Sigmoid colon (tissue), 6 donors: ENCODE measurements at regions not wholly inside any gene's neighbourhood (a gene's known extent, or its start where the extent isn't known, plus 50 kb on each side); places are given as distances from the start of the nearest gene placed in this dataset.

Experiments used
- DNase-seq: peaks from one replicate; pipeline ENCODE4 v3.0.0-alpha.2; 2019
- H3K27ac ChIP-seq, 4 donors: fragments of 200-600 bp; sonication (generic); one replicate each; pipeline ENCODE4 v1.5.1; 2016 to 2019; ENCODE audit warnings: mild to moderate bottlenecking in 1 of 4
- H3K27me3 ChIP-seq, 3 donors: fragments of 200-600 bp; sonication (generic); one replicate each; pipeline ENCODE4 v1.5.1; 2019; ENCODE audit warnings: mild to moderate bottlenecking in 1 of 3
- H3K36me3 ChIP-seq, 4 donors: fragments of 200-600 bp; sonication (generic); one replicate each; pipeline ENCODE4 v1.5.1; 2016 to 2019
- H3K4me1 ChIP-seq, 4 donors: fragments of 200-600 bp; sonication (generic); one replicate each; pipeline ENCODE4 v1.5.1; 2017 to 2019
- H3K4me3 ChIP-seq, 4 donors: fragments of 200-600 bp; sonication (generic); one replicate each; pipeline ENCODE4 v1.5.1; 2017 to 2019; ENCODE audit warnings: mild to moderate bottlenecking in 2 of 4, moderate library complexity in 1 of 4
- H3K9me3 ChIP-seq, 4 donors: fragments of 200-600 bp in 3 of 4; sonication (generic) in 3 of 4; one replicate each; pipeline versions ENCODE4 v1.5.1 to v1.6.1; 2013 to 2019
- EP300 ChIP-seq, 4 donors: sonication (generic); formaldehyde crosslinking; IDR thresholded peaks; one replicate each; pipeline ENCODE4 v1.6.1; 2017; ENCODE audit warnings: antibody characterized with exemption in 4 of 4
- POLR2A ChIP-seq, 2 donors: fragments of 450-650 bp; IDR thresholded peaks; one replicate each; pipeline ENCODE4 v1.6.1; 2016; ENCODE audit warnings: antibody characterized with exemption in 2 of 2, mild to moderate bottlenecking in 2 of 2, moderate library complexity in 2 of 2
- POLR2AphosphoS5 ChIP-seq, 4 donors: sonication (generic); formaldehyde crosslinking; IDR thresholded peaks; one replicate each; pipeline ENCODE4 v1.6.1; 2017; ENCODE audit warnings: antibody characterized with exemption in 4 of 4
- whole genome bisulfite sequencing, 2 donors: extraction: QIAGEN DNeasy Blood & Tissue Kit; methylation state at CpG; one replicate each; pipeline ENCODE4 v1.1.7; 2013; 5-methylcytosine and 5-hydroxymethylcytosine counted together
- intact Hi-C: fragments of 100-400 bp; cut with DNase I; formaldehyde crosslinking; loops from one replicate; pipeline ENCODE4 v1.15.1; 2023
- TF ChIP-seq, protein P1 (sequence below), 4 experiments: fragments of 450-650 bp in 3 of 4; fragments of 200-600 bp in 1 of 4; IDR thresholded peaks; one replicate each; pipeline ENCODE4 v1.5.1; 2016 to 2019; ENCODE audit warnings: antibody characterized with exemption in 4 of 4, mild to moderate bottlenecking in 3 of 4, moderate library complexity in 2 of 4
- donor health status: healthy with polysubstance abuse.
- donor health status: healthy.

DNA sequence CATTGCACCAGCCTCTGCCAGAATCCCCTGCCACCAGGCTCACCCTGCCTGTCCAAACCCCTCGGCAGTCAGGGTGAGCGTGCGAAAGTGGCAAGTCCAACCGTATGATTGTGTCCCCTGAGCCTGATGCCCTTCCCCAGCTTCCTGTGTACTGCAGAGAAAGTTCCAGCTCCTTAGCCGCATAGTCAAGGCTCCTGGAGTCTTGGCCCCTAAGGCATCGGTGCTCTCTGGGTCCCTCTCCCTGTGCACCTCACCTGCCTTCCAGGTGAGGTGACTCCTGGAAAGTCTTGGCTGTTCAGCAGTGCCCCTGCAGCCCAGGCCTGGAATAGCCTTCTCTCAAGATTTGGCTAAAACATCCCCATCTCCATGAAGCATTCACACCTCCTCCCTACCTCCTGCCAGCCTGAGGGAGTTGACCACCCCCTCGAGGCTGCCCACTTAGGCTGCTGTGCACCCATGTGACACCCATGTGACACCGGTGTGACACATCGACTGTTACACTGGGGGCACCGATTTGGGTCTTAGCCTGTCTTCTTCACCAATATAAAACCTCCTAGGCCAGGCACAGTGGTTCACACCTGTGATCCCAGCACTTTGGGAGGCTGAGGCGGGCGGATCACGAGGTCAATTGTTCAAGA is 56.1 kb upstream of the ELN start:
- peaks cover 0 to 15% (median 7%) of the 10 kb centered on the region in 4 donors for H3K4me1 ChIP-seq
- intact Hi-C loops: no loop called here
- no peak overlapping the region for H3K4me3 ChIP-seq
- H3K36me3 ChIP-seq: no peaks in the 10 kb centered on the region
- no peak for DNase-seq
- no peaks in the 10 kb centered on the region for H3K9me3 ChIP-seq
- WGBS, 2 donors: 79 to 82% methylated on average over 13 of the region's 13 CpGs
- H3K27me3 ChIP-seq: no peaks in the 10 kb centered on the region
- no peak for TF ChIP-seq EP300 (IDR thresholded peaks at IDR 0.05)
- no peak for TF ChIP-seq POLR2A (IDR thresholded peaks at IDR 0.05)
- TF ChIP-seq POLR2AphosphoS5 (IDR thresholded peaks at IDR 0.05): no peak
- TF ChIP-seq, protein P1, sequence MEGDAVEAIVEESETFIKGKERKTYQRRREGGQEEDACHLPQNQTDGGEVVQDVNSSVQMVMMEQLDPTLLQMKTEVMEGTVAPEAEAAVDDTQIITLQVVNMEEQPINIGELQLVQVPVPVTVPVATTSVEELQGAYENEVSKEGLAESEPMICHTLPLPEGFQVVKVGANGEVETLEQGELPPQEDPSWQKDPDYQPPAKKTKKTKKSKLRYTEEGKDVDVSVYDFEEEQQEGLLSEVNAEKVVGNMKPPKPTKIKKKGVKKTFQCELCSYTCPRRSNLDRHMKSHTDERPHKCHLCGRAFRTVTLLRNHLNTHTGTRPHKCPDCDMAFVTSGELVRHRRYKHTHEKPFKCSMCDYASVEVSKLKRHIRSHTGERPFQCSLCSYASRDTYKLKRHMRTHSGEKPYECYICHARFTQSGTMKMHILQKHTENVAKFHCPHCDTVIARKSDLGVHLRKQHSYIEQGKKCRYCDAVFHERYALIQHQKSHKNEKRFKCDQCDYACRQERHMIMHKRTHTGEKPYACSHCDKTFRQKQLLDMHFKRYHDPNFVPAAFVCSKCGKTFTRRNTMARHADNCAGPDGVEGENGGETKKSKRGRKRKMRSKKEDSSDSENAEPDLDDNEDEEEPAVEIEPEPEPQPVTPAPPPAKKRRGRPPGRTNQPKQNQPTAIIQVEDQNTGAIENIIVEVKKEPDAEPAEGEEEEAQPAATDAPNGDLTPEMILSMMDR (IDR thresholded peaks at IDR 0.05): no peak
- H3K27ac ChIP-seq: no peak overlapping the region

DNA sequence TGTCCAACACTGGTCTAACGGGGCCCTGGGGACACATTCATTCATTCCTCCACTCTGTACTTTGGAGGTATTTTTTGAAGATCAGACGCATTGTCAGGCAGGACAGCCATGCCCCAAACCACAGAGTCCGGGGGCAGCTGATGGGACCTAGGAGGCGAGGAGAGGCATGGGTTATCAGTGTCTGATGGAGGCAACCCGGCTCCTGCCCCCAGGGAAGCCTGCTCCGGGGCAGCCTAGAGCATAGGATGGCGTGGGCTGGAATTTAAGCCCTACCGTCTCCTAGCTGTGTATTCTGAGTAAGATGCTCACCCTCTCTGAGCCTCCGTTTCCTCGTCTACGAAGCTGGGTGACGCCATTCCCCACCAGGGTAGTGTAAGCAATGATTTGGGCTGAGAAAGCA is 55.4 kb upstream of the ELN start:
- DNase-seq: no peak
- no peak for TF ChIP-seq POLR2AphosphoS5 (IDR thresholded peaks at IDR 0.05)
- TF ChIP-seq, protein P1 (IDR thresholded peaks at IDR 0.05): no peak
- no peak for TF ChIP-seq EP300 (IDR thresholded peaks at IDR 0.05)
- no peak for TF ChIP-seq POLR2A (IDR thresholded peaks at IDR 0.05)
- intact Hi-C loops: no loop called here
- H3K4me3 ChIP-seq: no peak overlapping the region
- no peaks in the 10 kb centered on the region for H3K9me3 ChIP-seq
- H3K27ac ChIP-seq: no peak overlapping the region
- H3K27me3 ChIP-seq: no peaks in the 10 kb centered on the region
- peaks cover 0 to 23% (median 15%) of the 10 kb centered on the region in 4 donors for H3K4me1 ChIP-seq
- H3K36me3 ChIP-seq: no peaks in the 10 kb centered on the region
- 87 to 88% methylated on average over 12 of the region's 12 CpGs for whole genome bisulfite sequencing, 2 donors

DNA sequence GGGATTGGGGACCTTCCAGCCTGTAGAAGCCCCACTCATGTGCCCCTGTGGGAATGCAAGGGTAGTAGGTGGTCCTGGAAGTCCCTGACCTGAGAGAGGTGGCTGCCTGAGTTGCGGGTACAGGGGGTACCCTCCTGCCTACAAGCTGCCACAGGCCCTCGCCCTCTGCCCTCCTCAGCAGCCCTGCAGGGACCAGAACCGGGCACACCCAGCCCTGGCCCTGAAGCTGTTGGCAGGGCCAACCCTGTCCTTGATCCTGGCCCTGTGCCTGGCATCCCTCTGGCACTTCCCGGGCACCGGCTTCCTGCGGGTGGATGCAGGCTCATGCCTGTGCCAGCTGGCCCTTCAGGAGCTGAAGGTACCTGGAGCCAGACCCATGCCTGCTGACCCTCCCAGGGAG is 54.9 kb upstream of the ELN start:
- Histone ChIP-seq H3K9me3 (no peaks in the 10 kb centered on the region), H3K4me3 (no peak overlapping the region), H3K36me3 (no peaks in the 10 kb centered on the region), H3K4me1 (peaks cover 0 to 28% (median 20%) of the 10 kb centered on the region in 4 donors), H3K27me3 (no peaks in the 10 kb centered on the region), H3K27ac (no peak overlapping the region)
- intact Hi-C loops: no loop called here
- no peak for DNase-seq
- 37 to 77% methylated on average over 6 of the region's 6 CpGs for WGBS, 2 donors
- TF ChIP-seq EP300 (IDR thresholded peaks at IDR 0.05) (no peak), POLR2A (IDR thresholded peaks at IDR 0.05) (no peak), POLR2AphosphoS5 (IDR thresholded peaks at IDR 0.05) (no peak)
- TF ChIP-seq, protein P1 (IDR thresholded peaks at IDR 0.05): no peak

DNA sequence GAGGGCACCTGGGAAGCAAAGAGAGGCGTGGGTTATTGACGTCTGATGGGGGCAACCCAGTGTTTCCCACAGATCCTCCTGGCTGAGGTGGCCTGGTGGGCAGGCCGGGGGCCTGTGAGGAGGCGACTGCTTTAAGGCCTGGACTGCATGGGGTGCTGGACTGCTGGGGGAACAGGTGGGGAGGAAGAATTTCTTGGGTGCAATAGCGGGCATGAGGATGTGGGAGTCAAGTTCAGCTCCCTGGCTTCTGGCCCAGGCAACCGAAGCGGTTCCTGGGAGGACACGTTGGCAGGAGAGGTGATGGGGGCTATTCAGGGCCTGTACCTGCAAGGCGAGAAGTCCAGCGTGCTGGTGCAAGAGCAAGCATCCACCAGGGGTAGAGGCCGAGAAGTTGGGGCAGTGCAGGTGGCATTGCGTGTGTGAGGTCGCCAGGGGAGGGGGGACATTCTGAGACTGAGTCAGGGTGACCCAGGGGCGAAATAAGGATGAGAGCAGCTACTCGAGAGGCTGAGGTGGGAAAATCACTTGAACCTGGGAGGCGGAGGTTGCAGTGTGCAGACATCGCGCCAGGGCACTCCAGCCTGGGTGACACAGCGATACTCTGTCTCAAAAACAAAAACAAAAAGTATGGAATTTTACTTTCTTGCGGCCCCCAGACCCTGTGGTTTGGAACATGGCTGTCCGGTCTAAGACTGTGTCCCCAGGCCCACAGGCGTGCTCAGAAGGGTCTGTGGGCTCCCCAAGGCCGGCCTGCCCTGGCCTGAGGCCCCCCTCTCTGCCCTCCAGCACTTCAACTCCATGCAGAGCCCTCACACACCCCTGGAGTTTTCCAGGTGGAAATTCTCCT is 53.6 kb upstream of the ELN start:
- Histone ChIP-seq H3K36me3 (no peaks in the 10 kb centered on the region), H3K4me3 (no peak overlapping the region), H3K9me3 (no peaks in the 10 kb centered on the region), H3K27me3 (no peaks in the 10 kb centered on the region), H3K4me1 (peaks cover 0 to 40% (median 31%) of the 10 kb centered on the region in 4 donors), H3K27ac (no peak overlapping the region)
- 93 to 94% methylated on average over 23 of the region's 23 CpGs for WGBS, 2 donors
- intact Hi-C loops: no loop called here
- DNase-seq: no peak
- no peak for TF ChIP-seq POLR2A (IDR thresholded peaks at IDR 0.05)
- TF ChIP-seq POLR2AphosphoS5 (IDR thresholded peaks at IDR 0.05): no peak
- TF ChIP-seq, protein P1 (IDR thresholded peaks at IDR 0.05): no peak
- TF ChIP-seq EP300 (IDR thresholded peaks at IDR 0.05): no peak
